Thoracic aorta (tissue), 2 donors: ENCODE measurements at regions not wholly inside any gene's neighbourhood (a gene's known extent, or its start where the extent isn't known, plus 50 kb on each side); places are given as distances from the start of the nearest gene placed in this dataset.

ENCODE experiments used
- ATAC-seq: fragments of 150-250 bp; one replicate; pipeline ENCODE4 v1.8.0; 2017; ENCODE audit warnings: low read depth; ENCODE audit not compliant: insufficient number of reproducible peaks, low FRiP score
- DNase-seq: peaks from one replicate; pipeline ENCODE4 v3.0.0-alpha.2; 2020; ENCODE audit warnings: low spot score
- H3K27ac ChIP-seq, 2 donors: fragments of 200-600 bp; sonication (generic); 1 replicate in 1 of 2; 2 replicates in 1 of 2; pipeline ENCODE4 v1.5.1; 2016; ENCODE audit warnings: mild to moderate bottlenecking in 2 of 2, moderate library complexity in 2 of 2
- H3K27me3 ChIP-seq: fragments of 200-600 bp; sonication (generic); replicated peaks from 2 replicates; pipeline ENCODE4 v1.6.0; 2016; ENCODE audit warnings: mild to moderate bottlenecking; ENCODE audit not compliant: insufficient read depth
- H3K36me3 ChIP-seq: fragments of 200-600 bp; sonication (generic); one replicate; pipeline ENCODE4 v1.5.1; 2016
- H3K4me1 ChIP-seq, 2 donors: fragments of 200-600 bp; sonication (generic); 1 replicate in 1 of 2; 2 replicates in 1 of 2; pipeline versions ENCODE4 v1.5.1 to v1.6.0; 2016; ENCODE audit warnings: low read depth in 2 of 2, mild to moderate bottlenecking in 1 of 2; ENCODE audit not compliant: control insufficient read depth in 1 of 2
- H3K4me3 ChIP-seq: fragments of 200-600 bp; sonication (generic); 2 replicates; pipeline ENCODE4 v1.5.1; 2016; ENCODE audit warnings: mild to moderate bottlenecking
- H3K9me3 ChIP-seq: fragments of 200-600 bp; sonication (generic); 2 replicates; pipeline ENCODE4 v1.5.1; 2016
- TF ChIP-seq, protein P1 (sequence below): fragments of 200-600 bp; sonication (generic); IDR thresholded peaks from one replicate; pipeline ENCODE4 v1.5.1; 2019; ENCODE audit warnings: antibody characterized with exemption

DNA sequence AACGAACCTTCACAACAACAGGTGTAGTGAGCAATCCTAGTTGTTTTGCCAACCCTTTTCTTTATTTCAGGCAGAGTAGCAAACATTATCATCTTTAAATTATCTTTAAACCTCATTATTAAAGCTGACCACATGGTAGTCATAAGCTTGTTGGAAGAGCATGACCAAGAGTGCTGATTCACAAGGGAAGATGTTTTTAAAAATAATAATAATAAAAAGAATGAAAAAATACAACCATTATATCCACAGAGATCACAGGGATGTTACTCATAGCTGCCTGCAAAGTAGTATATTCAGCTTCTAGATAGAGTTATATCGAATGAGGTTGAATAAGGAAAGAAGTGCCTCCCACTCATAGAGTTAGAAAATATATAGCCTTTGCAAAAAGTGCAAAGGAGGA lies 101.0 kb upstream of the FLRT2 start:
- H3K4me3 ChIP-seq: no peak overlapping the region
- H3K27me3 ChIP-seq: no peaks in the 10 kb centered on the region
- H3K36me3 ChIP-seq: no peaks in the 10 kb centered on the region
- ATAC-seq (no peak), DNase-seq (no peak)
- H3K9me3 ChIP-seq: no peaks in the 10 kb centered on the region
- TF ChIP-seq, protein P1, sequence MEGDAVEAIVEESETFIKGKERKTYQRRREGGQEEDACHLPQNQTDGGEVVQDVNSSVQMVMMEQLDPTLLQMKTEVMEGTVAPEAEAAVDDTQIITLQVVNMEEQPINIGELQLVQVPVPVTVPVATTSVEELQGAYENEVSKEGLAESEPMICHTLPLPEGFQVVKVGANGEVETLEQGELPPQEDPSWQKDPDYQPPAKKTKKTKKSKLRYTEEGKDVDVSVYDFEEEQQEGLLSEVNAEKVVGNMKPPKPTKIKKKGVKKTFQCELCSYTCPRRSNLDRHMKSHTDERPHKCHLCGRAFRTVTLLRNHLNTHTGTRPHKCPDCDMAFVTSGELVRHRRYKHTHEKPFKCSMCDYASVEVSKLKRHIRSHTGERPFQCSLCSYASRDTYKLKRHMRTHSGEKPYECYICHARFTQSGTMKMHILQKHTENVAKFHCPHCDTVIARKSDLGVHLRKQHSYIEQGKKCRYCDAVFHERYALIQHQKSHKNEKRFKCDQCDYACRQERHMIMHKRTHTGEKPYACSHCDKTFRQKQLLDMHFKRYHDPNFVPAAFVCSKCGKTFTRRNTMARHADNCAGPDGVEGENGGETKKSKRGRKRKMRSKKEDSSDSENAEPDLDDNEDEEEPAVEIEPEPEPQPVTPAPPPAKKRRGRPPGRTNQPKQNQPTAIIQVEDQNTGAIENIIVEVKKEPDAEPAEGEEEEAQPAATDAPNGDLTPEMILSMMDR: no peak
- peaks cover 6 to 14% of the 10 kb centered on the region in 2 donors for H3K4me1 ChIP-seq
- H3K27ac ChIP-seq: no peak overlapping the region

DNA sequence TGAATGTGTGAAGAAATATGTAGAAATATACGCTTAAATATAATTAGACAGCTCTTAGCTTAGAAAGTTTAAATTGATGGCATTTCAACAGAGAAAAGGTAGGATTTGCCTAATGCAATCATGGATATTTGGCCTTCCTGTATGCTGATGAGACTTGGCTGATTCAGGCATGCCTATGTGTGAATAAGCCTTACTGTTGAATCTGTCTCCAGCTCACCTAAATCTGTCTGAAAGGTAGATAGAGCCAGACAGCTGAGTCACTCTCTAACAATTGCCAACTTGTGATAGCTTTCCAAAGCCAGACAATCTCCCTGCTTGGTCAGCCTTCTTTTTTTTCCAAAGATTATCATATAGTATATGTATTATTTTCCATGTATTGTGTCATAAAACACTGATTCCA lies 92.8 kb upstream of the FLRT2 start:
- no peaks in the 10 kb centered on the region for H3K9me3 ChIP-seq
- no peak overlapping the region for H3K4me3 ChIP-seq
- no peaks in the 10 kb centered on the region for H3K27me3 ChIP-seq
- no peaks in the 10 kb centered on the region for H3K36me3 ChIP-seq
- TF ChIP-seq, protein P1: no peak
- H3K27ac ChIP-seq: no peak overlapping the region
- peaks cover 11 to 19% of the 10 kb centered on the region in 2 donors for H3K4me1 ChIP-seq
- DNase-seq: no peak
- no peak for ATAC-seq

DNA sequence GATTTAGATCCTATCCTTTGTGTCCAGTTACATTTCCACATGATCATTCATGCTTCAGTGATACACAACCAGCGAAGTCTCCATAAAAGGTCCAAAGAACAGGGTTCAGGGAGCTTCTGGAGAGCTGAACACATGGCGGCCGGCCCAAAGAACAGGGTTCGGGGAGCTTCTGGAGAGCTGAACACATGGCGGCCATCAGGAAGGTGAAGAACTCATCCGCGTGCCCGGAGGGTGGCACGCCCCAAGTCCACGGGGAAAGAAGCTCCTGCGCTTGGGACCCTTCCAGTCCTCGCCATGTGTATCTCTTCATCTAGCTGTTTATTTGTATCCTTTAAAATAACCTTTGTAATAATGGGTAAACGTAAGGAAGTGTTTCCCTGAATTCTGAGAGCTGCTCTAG lies 91.9 kb upstream of the FLRT2 start:
- H3K27me3 ChIP-seq: no peaks in the 10 kb centered on the region
- no peak overlapping the region for H3K27ac ChIP-seq
- DNase-seq (no peak), ATAC-seq (no peak)
- H3K4me1 ChIP-seq: peaks cover 11 to 19% of the 10 kb centered on the region in 2 donors
- H3K4me3 ChIP-seq: no peak overlapping the region
- TF ChIP-seq, protein P1: no peak
- no peaks in the 10 kb centered on the region for H3K36me3 ChIP-seq
- no peaks in the 10 kb centered on the region for H3K9me3 ChIP-seq

DNA sequence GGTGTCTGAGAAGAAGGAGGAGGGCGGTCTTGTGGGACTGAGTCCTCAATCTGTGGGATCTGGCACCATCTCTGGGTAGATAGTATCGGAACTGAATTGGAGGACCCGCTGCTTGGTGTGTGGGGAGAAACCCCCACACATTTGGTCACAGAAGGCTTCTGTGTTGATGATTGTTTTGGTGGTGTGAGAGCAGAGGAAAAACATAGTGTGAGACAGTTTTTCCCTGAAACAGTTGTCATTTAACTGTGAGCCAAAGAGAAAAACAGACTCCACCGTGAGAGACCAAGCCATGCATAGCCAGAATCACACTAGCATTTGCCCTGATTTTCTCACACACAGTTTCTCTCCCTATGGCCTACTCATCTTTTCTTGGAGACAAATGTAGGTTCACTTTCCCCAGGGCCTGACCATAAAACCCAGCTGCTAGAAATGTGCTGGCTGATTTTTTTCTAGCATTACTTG lies 91.4 kb upstream of the FLRT2 start:
- Histone ChIP-seq H3K27me3 (no peaks in the 10 kb centered on the region), H3K27ac (no peak overlapping the region), H3K9me3 (no peaks in the 10 kb centered on the region), H3K4me1 (peaks cover 11 to 19% of the 10 kb centered on the region in 2 donors), H3K36me3 (no peaks in the 10 kb centered on the region), H3K4me3 (no peak overlapping the region)
- ATAC-seq (no peak), DNase-seq (no peak)
- TF ChIP-seq, protein P1: no peak

DNA sequence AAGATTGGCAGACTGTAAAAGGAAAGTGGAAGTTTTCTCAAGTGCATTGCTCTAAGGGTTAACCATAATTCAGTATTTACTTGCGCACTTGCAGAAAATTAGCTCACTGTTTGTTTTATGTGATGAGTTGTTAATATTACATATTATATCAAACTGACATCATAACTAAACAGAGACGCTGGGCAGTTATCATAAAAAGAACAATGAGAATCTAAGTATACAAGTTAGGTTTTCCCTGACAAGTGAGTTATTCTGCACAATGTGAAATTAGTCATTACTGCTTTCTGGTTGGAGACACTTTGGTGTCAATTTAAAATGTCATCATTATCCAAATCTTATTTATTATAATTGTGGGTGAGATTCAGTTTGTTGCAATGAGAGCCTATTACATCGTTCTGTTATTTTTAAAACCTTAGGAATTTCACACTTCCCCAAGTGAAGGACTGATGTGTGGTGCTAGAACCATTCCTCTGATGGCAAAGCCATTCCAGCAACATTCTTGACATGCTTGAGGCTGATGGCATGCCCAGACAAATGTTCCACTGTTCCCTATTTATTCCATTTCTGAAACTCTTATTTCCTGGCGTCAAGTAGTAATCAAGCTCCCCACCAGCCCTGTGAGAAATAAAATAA lies 90.1 kb upstream of the FLRT2 start:
- H3K27me3 ChIP-seq: no peaks in the 10 kb centered on the region
- no peaks in the 10 kb centered on the region for H3K9me3 ChIP-seq
- no peak for DNase-seq
- H3K36me3 ChIP-seq: no peaks in the 10 kb centered on the region
- H3K27ac ChIP-seq: peak overlapping the region in 1 of 2 donors; percentile 72
- peak; percentile 38 for ATAC-seq
- H3K4me1 ChIP-seq: peaks cover 11 to 19% of the 10 kb centered on the region in 2 donors
- peak overlapping the region; percentile 18 for H3K4me3 ChIP-seq
- TF ChIP-seq, protein P1: no peak
